ENCODE measurements at regions not wholly inside any gene's neighbourhood (a gene's known extent, or its start where the extent isn't known, plus 50 kb on each side); places are given as distances from the start of the nearest gene placed in this dataset.

- TF ChIP-seq CTCF (IDR thresholded peaks at IDR 0.05) (no peak), ZFX (IDR thresholded peaks at IDR 0.05; ENCODE audit: borderline replicate concordance) (no peak)
Measured at GRCh38 chr4:110417136-110417535, 58.8 kb upstream of the ENPEP start.

Data from 22Rv1 (cell line).